HG02884 (cell line): ENCODE measurements at regions not wholly inside any gene's neighbourhood (a gene's known extent, or its start where the extent isn't known, plus 50 kb on each side); places are given as distances from the start of the nearest gene placed in this dataset.
A peak's percentile ranks its signal among the peaks of the same experiment; 100 is the strongest.
"Not testable (repeated sequence)": the region's sequence is repeated elsewhere in the genome, so short reads cannot be mapped to it uniquely, and the experiment has no call there.

ENCODE experiments used
- ATAC-seq: cut with Tn5 transposase; IDR thresholded peaks from one replicate; pipeline ENCODE4 v1.9.1; 2021; ENCODE audit warnings: mild to moderate bottlenecking, moderate library complexity; ENCODE audit not compliant: unreplicated experiment

DNA sequence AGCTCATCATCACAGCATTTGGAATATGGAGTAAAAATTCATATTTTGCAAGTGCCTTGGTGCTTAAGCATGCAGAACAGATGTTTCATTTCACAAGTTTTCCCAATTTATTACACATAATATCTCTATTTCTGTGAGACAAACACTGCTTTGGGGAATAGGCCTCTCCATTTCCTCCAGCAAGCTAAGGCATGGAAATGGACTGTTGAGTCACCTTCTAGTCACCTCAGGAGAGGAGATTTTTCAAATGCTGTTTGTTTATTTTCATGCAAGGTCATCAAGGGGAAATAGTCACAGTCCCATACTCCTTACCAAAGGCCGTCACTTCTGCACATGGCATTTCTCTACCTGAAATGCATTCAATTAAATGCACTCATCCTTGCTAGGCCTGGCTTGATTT lies 57.4 kb upstream of the NUTM2D start:
- ATAC-seq = not testable (repeated sequence)

DNA sequence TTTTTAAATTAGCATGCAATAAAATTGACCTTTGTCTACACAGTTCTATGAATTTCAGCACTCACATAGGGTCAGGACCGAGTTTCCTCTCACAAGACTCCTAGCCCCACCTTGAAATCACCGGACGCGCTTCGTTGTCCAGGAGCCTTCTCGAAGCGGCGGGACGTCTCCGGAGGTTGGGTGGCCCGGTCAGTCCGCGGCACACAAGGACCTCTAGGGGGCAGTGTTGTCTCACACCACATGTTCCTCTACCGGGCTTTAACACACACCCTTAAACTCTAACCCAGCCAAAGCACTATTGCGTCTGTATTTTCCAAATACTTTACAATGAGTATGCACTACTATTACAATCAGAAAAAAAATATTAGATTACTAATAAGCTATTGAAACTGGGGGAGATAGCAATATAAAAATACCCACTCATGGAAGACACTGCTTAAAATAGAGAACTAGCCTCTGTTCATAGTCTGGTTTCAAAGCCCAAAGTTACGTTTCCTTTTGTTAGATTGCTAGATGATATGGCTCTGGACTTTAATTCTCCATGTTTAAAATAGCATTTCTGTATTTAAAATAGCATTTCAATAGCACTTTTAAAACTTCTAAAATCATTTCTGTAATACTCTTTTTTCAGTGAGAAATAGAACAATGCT lies 56.0 kb upstream of the NUTM2D start:
- peak; percentile 98 for ATAC-seq

DNA sequence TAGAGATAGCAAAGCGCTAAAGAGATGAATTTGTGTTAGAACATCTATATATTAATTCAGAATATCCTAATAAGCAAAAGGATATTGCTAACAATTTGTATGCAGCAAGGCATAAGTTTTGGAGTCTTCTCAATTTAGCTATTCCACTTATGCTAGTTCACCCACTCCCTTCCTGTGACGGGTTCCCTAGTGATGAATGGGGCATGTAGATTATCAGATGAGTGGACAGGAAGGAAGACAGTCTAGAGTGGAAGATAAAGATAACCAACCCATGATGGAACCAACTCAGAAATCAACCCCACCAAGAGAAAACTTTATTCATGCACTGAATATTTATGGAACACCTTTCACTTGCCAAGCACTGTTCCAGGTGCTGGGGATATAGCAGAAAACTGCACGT lies 55.4 kb upstream of the NUTM2D start:
- ATAC-seq = not testable (repeated sequence)

DNA sequence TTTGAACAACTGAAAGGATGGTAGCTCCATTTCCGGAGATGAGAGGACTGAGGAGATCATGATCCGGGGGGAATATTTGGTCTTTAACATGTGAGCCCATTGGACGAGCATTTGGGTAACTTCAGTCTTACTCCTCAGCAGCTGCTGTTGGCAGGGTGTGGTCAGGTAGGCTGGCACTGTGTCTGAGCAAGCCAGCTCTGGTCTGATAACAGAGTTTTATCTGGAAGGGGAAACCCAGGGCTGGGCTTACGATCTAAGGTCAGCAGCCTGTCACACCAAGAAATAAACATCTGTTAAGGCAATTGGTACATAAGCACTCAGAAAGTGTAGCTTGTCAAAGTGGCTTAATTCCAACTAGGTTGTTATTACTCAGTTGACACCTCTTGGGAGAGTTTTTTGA lies 53.8 kb upstream of the NUTM2D start:
- not testable (repeated sequence) for ATAC-seq

DNA sequence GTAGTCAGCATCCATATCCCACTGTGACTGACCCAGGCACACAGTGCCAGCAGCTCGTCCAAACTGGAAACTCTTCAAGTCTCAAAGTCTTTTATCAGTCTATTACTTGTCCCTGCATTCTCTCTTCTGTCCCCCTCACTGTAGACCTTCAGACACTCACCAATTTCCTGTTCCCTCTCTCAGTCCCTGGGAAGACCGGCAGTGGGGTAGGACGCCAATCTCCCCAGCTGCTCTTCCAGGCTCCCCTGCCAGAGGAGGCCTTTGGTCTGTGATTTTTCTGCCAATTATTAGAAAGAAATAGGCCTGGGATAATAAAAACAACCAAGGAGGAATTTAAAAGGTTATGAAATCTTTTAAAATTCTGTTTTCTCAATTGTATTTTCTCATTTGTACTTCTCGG lies 50.9 kb upstream of the NUTM2D start:
- not testable (repeated sequence) for ATAC-seq
